PC-9 (cell line): ENCODE measurements at regions not wholly inside any gene's neighbourhood (a gene's known extent, or its start where the extent isn't known, plus 50 kb on each side); places are given as distances from the start of the nearest gene placed in this dataset.

Source experiments
- BruUV-seq: library from RNA; stranded (reverse); fragments of 400-500 nt; replicated peaks from 2 replicates; lab custom pipeline; 2021; lab: Mats Ljungman, UMichigan
- CTCF ChIA-PET: fragments of 300-600 bp; sonication (Branson Sonifier 250); formaldehyde crosslinking; loops from one replicate; lab custom pipeline; 2022; ENCODE audit warnings: antibody characterized with exemption; lab: Charles Lee
- POLR2A ChIA-PET: fragments of 300-600 bp; sonication (Branson Sonifier 250); formaldehyde crosslinking; loops from one replicate; lab custom pipeline; 2022; ENCODE audit warnings: antibody characterized with exemption; ENCODE audit not compliant: unreplicated experiment; lab: Charles Lee
- DNase-seq, 2 experiments: peaks; one replicate each; pipeline versions ENCODE4 v3.0.0 to v3.0.0-alpha.2; 2015 to 2022; ENCODE audit warnings: mixed read lengths in 1 of 2
- H2AFZ ChIP-seq: fragments of 200-600 bp; sonication (generic); 2 replicates; pipeline ENCODE4 v1.8.1; 2017; ENCODE audit warnings: antibody characterized with exemption
- H3F3A ChIP-seq: fragments of 200-600 bp; sonication (generic); 2 replicates; pipeline ENCODE4 v1.8.1; 2017; ENCODE audit warnings: antibody characterized with exemption, mild to moderate bottlenecking, low read depth; ENCODE audit not compliant: insufficient read depth
- H3K27ac ChIP-seq: fragments of 200-600 bp; sonication (generic); 2 replicates; pipeline ENCODE4 v1.6.1; 2016; ENCODE audit warnings: mixed run types
- H3K27me3 ChIP-seq: fragments of 200-600 bp; sonication (generic); 2 replicates; pipeline ENCODE4 v1.6.1; 2016; ENCODE audit warnings: low read depth, mixed run types; ENCODE audit not compliant: insufficient read depth
- H3K36me3 ChIP-seq: fragments of 200-600 bp; sonication (generic); 2 replicates; pipeline ENCODE4 v1.6.1; 2016; ENCODE audit warnings: low read depth, mixed run types
- H3K4me1 ChIP-seq: fragments of 200-600 bp; sonication (generic); replicated peaks from 2 replicates; pipeline ENCODE4 v1.6.1; 2016; ENCODE audit warnings: mixed run types; ENCODE audit not compliant: insufficient read depth
- H3K4me2 ChIP-seq: fragments of 200-600 bp; sonication (generic); 2 replicates; pipeline ENCODE4 v1.6.1; 2017; ENCODE audit warnings: mixed run types
- H3K4me3 ChIP-seq: fragments of 200-600 bp; sonication (generic); 2 replicates; pipeline ENCODE4 v1.6.1; 2016; ENCODE audit warnings: mixed run types
- H3K79me2 ChIP-seq: fragments of 200-600 bp; sonication (generic); 2 replicates; pipeline ENCODE4 v1.6.1; 2017; ENCODE audit warnings: low read depth, mixed run types
- H3K9me2 ChIP-seq: fragments of 200-600 bp; sonication (generic); 2 replicates; pipeline ENCODE4 v1.8.1; 2017; ENCODE audit warnings: mild to moderate bottlenecking; ENCODE audit not compliant: insufficient read depth
- H3K9me3 ChIP-seq: fragments of 200-600 bp; sonication (generic); 2 replicates; pipeline ENCODE4 v1.8.1; 2016; ENCODE audit warnings: low read depth; ENCODE audit not compliant: insufficient read depth
- H4K20me1 ChIP-seq: fragments of 200-600 bp; sonication (generic); 2 replicates; pipeline ENCODE4 v1.8.1; 2017; ENCODE audit not compliant: insufficient read depth
- CTCF ChIP-seq: fragments of 200-600 bp; sonication (generic); conservative IDR thresholded peaks from 2 replicates; pipeline ENCODE4 v1.6.1; 2017; ENCODE audit warnings: mixed run types, antibody characterized with exemption, mild to moderate bottlenecking, moderate library complexity
- EZH2 ChIP-seq: fragments of 200-600 bp; sonication (generic); IDR thresholded peaks from 2 replicates; pipeline ENCODE4 v1.8.0; 2017; ENCODE audit warnings: antibody characterized with exemption, low read depth
- intact Hi-C: fragments of 100-400 bp; cut with micrococcal nuclease; formaldehyde crosslinking; loops from one replicate; pipeline ENCODE4 v1.10.0; 2022; ENCODE audit not compliant: unreplicated experiment

GRCh38 chr6:121600389-121601168 is 165.1 kb downstream of the GJA1 start:
- DNase-seq, result no peak
- TF ChIP-seq CTCF, result no peak
- TF ChIP-seq EZH2, result no peak
- POLR2A ChIA-PET, result no interaction called here
- H3K27me3 ChIP-seq, result no peaks in the 10 kb centered on the region
- H3K9me3 ChIP-seq, result no peaks in the 10 kb centered on the region; the same call in 1 of the 2 replicates
- H3K4me1 ChIP-seq, result peaks cover 18% of the 10 kb centered on the region
- no TSS peak for BruUV-seq
- CTCF ChIA-PET, result no interaction called here
- H3K27ac ChIP-seq, result no peak overlapping the region
- H3K4me3 ChIP-seq, result no peak overlapping the region
- intact Hi-C loops, result no loop called here
- H3K36me3 ChIP-seq, result no peaks in the 10 kb centered on the region
- H4K20me1 ChIP-seq, result no peaks in the 10 kb centered on the region
- H3K4me2 ChIP-seq, result no peak overlapping the region
- no peak overlapping the region for H2AFZ ChIP-seq
- no peaks in the 10 kb centered on the region for H3K9me2 ChIP-seq
- no peaks in the 10 kb centered on the region for H3F3A ChIP-seq
- H3K79me2 ChIP-seq, result no peaks in the 10 kb centered on the region

GRCh38 chr6:121603486-121603885 is 168.0 kb downstream of the GJA1 start:
- no TSS peak for BruUV-seq
- Histone ChIP-seq H2AFZ (peak overlapping the region; percentile 7), H3K27ac (no peak overlapping the region), H3K9me3 (no peaks in the 10 kb centered on the region; the same call in 1 of the 2 replicates), H3K4me2 (no peak overlapping the region), H4K20me1 (no peaks in the 10 kb centered on the region), H3K79me2 (no peaks in the 10 kb centered on the region), H3K4me1 (peaks cover 18% of the 10 kb centered on the region), H3K27me3 (no peaks in the 10 kb centered on the region), H3F3A (no peaks in the 10 kb centered on the region), H3K36me3 (no peaks in the 10 kb centered on the region), H3K9me2 (peaks cover 4% of the 10 kb centered on the region; the same call in 1 of the 2 replicates), H3K4me3 (no peak overlapping the region)
- peak in 1 of 2 experiments; percentile 64 for DNase-seq
- intact Hi-C loops, result no loop called here
- TF ChIP-seq EZH2 (no peak), CTCF (no peak)
- CTCF ChIA-PET, result no interaction called here
- POLR2A ChIA-PET, result no interaction called here

GRCh38 chr6:121607721-121608120 is 172.3 kb downstream of the GJA1 start:
- peak overlapping the region; percentile 44; the same call in 1 of the 2 replicates for H2AFZ ChIP-seq
- H3K79me2 ChIP-seq, result no peaks in the 10 kb centered on the region
- H3K4me1 ChIP-seq, result peaks cover 13% of the 10 kb centered on the region
- intact Hi-C loops, result no loop called here
- H3K4me2 ChIP-seq, result no peak overlapping the region
- TF ChIP-seq EZH2, result no peak
- no peak for TF ChIP-seq CTCF
- no peaks in the 10 kb centered on the region; the same call in 1 of the 2 replicates for H3K9me3 ChIP-seq
- no peaks in the 10 kb centered on the region for H3F3A ChIP-seq
- no peaks in the 10 kb centered on the region for H4K20me1 ChIP-seq
- H3K36me3 ChIP-seq, result no peaks in the 10 kb centered on the region
- POLR2A ChIA-PET, result no interaction called here
- no peak overlapping the region for H3K27ac ChIP-seq
- H3K9me2 ChIP-seq, result peaks cover 4% of the 10 kb centered on the region; the same call in 1 of the 2 replicates
- CTCF ChIA-PET, result no interaction called here
- no peak overlapping the region for H3K4me3 ChIP-seq
- no peak for DNase-seq
- no peaks in the 10 kb centered on the region for H3K27me3 ChIP-seq
- BruUV-seq, result no TSS peak
